HUES64 (cell line): ENCODE measurements at regions not wholly inside any gene's neighbourhood (a gene's known extent, or its start where the extent isn't known, plus 50 kb on each side); places are given as distances from the start of the nearest gene placed in this dataset.

Experiments used
- H3K27ac ChIP-seq: 2 replicates; pipeline ENCODE4 v1.7.0; 2013; ENCODE audit warnings: low read depth, low read length, inconsistent platforms
- H3K27me3 ChIP-seq: 2 replicates; pipeline ENCODE4 v1.6.1; 2013; ENCODE audit warnings: mild to moderate bottlenecking, low read length; ENCODE audit not compliant: insufficient read depth
- H3K36me3 ChIP-seq: 2 replicates; pipeline ENCODE4 v1.6.1; 2013; ENCODE audit warnings: mild to moderate bottlenecking, low read length; ENCODE audit not compliant: insufficient read depth
- H3K4me1 ChIP-seq: 2 replicates; pipeline ENCODE4 v1.6.1; 2013; ENCODE audit warnings: mild to moderate bottlenecking, low read length, moderate library complexity; ENCODE audit not compliant: insufficient read depth
- H3K4me3 ChIP-seq: 2 replicates; pipeline ENCODE4 v1.5.1; 2013; ENCODE audit warnings: mild to moderate bottlenecking, low read length, moderate library complexity
- H3K9ac ChIP-seq: 2 replicates; pipeline ENCODE4 v1.6.1; 2013; ENCODE audit warnings: mild to moderate bottlenecking, low read depth, low read length
- H3K9me3 ChIP-seq: 2 replicates; pipeline ENCODE4 v1.6.1; 2013; ENCODE audit warnings: low read depth, low read length; ENCODE audit not compliant: insufficient read depth
- WGBS: fragments of 150-250, 120-280 bp; methylation state at CpG from one replicate; pipeline ENCODE4 v1.1.7; 2013; ENCODE audit warnings: missing lambda C conversion rate; 5-methylcytosine and 5-hydroxymethylcytosine counted together

GRCh38 chr4:14008494-14008893, 381.0 kb upstream of the BOD1L1 start:
- H3K4me1 ChIP-seq: no peaks in the 10 kb centered on the region
- H3K27ac ChIP-seq: no peak overlapping the region
- 84% methylated on average over 3 of the region's 3 CpGs for WGBS
- peaks cover 7% of the 10 kb centered on the region; the same call in 1 of the 2 replicates for H3K9me3 ChIP-seq
- no peaks in the 10 kb centered on the region for H3K36me3 ChIP-seq
- no peak overlapping the region for H3K9ac ChIP-seq
- no peak overlapping the region for H3K4me3 ChIP-seq
- no peaks in the 10 kb centered on the region for H3K27me3 ChIP-seq

GRCh38 chr4:14018191-14018853, 390.8 kb upstream of the BOD1L1 start:
- WGBS: 92% methylated on average over 5 of the region's 5 CpGs
- no peak overlapping the region for H3K9ac ChIP-seq
- no peaks in the 10 kb centered on the region for H3K4me1 ChIP-seq
- H3K27me3 ChIP-seq: no peaks in the 10 kb centered on the region
- H3K9me3 ChIP-seq: peaks cover 5% of the 10 kb centered on the region
- no peak overlapping the region for H3K27ac ChIP-seq
- no peaks in the 10 kb centered on the region for H3K36me3 ChIP-seq
- no peak overlapping the region for H3K4me3 ChIP-seq

GRCh38 chr4:14022456-14022855, 394.9 kb upstream of the BOD1L1 start:
- WGBS: 39% methylated on average over 1 of the region's 1 CpG

DNA sequence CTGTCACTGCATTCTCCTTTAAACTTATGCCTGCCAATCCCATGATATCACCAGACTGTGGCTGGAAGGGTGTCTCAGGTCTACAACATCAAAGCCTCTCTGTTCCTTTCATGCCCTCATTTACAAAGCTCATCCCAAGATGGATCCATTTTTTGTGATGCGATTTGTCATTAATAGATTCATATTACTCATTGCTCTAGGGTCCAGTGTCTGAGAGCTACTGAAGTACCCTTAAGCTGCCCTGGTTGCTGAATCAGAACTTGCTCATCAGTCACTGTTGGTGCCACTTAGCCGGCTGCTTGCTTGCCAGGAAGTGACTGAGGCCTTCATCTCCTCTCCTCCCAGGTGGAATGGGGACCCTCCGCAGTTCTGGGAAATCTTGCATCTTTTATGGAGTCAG, 395.5 kb upstream of the BOD1L1 start:
- Histone ChIP-seq H3K27ac (no peak overlapping the region), H3K9ac (no peak overlapping the region), H3K4me1 (no peaks in the 10 kb centered on the region), H3K27me3 (no peaks in the 10 kb centered on the region), H3K9me3 (no peaks in the 10 kb centered on the region), H3K4me3 (no peak overlapping the region), H3K36me3 (no peaks in the 10 kb centered on the region)
- 94% methylated on average over 3 of the region's 3 CpGs for WGBS

More at GRCh38 chr4:14022456-14022855, 394.9 kb upstream of the BOD1L1 start:
- H3K4me3 ChIP-seq: no peak overlapping the region
- no peak overlapping the region for H3K9ac ChIP-seq
- no peaks in the 10 kb centered on the region for H3K36me3 ChIP-seq
- no peaks in the 10 kb centered on the region for H3K9me3 ChIP-seq
- H3K27me3 ChIP-seq: no peaks in the 10 kb centered on the region
- H3K4me1 ChIP-seq: no peaks in the 10 kb centered on the region
- no peak overlapping the region for H3K27ac ChIP-seq

- Histone ChIP-seq H3K9ac (no peak overlapping the region), H3K27me3 (no peaks in the 10 kb centered on the region), H3K36me3 (no peaks in the 10 kb centered on the region), H3K4me3 (no peak overlapping the region), H3K4me1 (peaks cover 3% of the 10 kb centered on the region; the same call in 1 of the 2 replicates), H3K9me3 (no peaks in the 10 kb centered on the region), H3K27ac (no peak overlapping the region)
- 94% methylated on average over 1 of the region's 1 CpG for WGBS
Measured at GRCh38 chr4:14023896-14024295, 396.4 kb upstream of the BOD1L1 start.

- H3K9ac ChIP-seq: no peak overlapping the region
- no peaks in the 10 kb centered on the region for H3K36me3 ChIP-seq
- H3K27me3 ChIP-seq: no peaks in the 10 kb centered on the region
- peaks cover 5% of the 10 kb centered on the region; the same call in 1 of the 2 replicates for H3K4me1 ChIP-seq
- no peaks in the 10 kb centered on the region for H3K9me3 ChIP-seq
- H3K27ac ChIP-seq: no peak overlapping the region
- WGBS: 93% methylated on average over 4 of the region's 5 CpGs
- no peak overlapping the region for H3K4me3 ChIP-seq
Measured at GRCh38 chr4:14025111-14025510, 397.6 kb upstream of the BOD1L1 start.

GRCh38 chr4:14025891-14026290, 398.4 kb upstream of the BOD1L1 start:
- WGBS: 93% methylated on average over 5 of the region's 5 CpGs

GRCh38 chr4:14028862-14029261, 401.3 kb upstream of the BOD1L1 start:
- H3K36me3 ChIP-seq: no peaks in the 10 kb centered on the region
- H3K4me3 ChIP-seq: no peak overlapping the region
- WGBS: 86% methylated on average over 11 of the region's 11 CpGs
- H3K27ac ChIP-seq: no peak overlapping the region
- no peaks in the 10 kb centered on the region for H3K27me3 ChIP-seq
- H3K9ac ChIP-seq: no peak overlapping the region
- H3K9me3 ChIP-seq: no peaks in the 10 kb centered on the region
- H3K4me1 ChIP-seq: peaks cover 5% of the 10 kb centered on the region; the same call in 1 of the 2 replicates

More at GRCh38 chr4:14025891-14026290, 398.4 kb upstream of the BOD1L1 start:
- H3K4me3 ChIP-seq: no peak overlapping the region
- H3K9me3 ChIP-seq: no peaks in the 10 kb centered on the region
- no peak overlapping the region for H3K9ac ChIP-seq
- H3K27ac ChIP-seq: no peak overlapping the region
- no peaks in the 10 kb centered on the region for H3K27me3 ChIP-seq
- H3K4me1 ChIP-seq: peaks cover 5% of the 10 kb centered on the region; the same call in 1 of the 2 replicates
- H3K36me3 ChIP-seq: no peaks in the 10 kb centered on the region

GRCh38 chr4:14035076-14035475, 407.6 kb upstream of the BOD1L1 start:
- Histone ChIP-seq H3K4me1 (peaks cover 7% of the 10 kb centered on the region; the same call in 1 of the 2 replicates), H3K4me3 (no peak overlapping the region), H3K27ac (no peak overlapping the region), H3K27me3 (no peaks in the 10 kb centered on the region), H3K9me3 (no peaks in the 10 kb centered on the region), H3K36me3 (no peaks in the 10 kb centered on the region), H3K9ac (no peak overlapping the region)
- 77% methylated on average over 1 of the region's 2 CpGs for WGBS

DNA sequence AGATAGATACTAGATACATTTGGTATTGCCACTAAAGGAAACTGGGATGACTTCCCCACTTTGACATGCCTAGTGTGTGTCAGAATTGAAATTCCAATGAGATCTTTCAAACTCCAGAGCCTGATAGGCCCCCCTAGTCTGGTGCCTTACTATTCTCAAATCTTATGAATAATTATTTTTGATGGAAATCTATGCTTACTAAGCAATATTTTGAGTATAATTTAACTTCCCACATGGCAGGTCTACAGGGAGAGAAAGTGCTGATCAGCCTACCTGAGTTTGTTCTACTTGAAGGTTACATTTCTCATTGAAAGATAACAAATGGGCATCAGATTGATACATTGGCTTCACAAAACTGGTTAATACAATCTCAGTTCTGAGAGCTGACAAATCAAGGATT, 415.7 kb upstream of the BOD1L1 start:
- H3K36me3 ChIP-seq: no peaks in the 10 kb centered on the region
- H3K27me3 ChIP-seq: no peaks in the 10 kb centered on the region
- no peaks in the 10 kb centered on the region for H3K4me1 ChIP-seq
- H3K4me3 ChIP-seq: no peak overlapping the region
- no peak overlapping the region for H3K27ac ChIP-seq
- H3K9me3 ChIP-seq: no peaks in the 10 kb centered on the region
- no peak overlapping the region for H3K9ac ChIP-seq

- Histone ChIP-seq H3K4me1 (no peaks in the 10 kb centered on the region), H3K4me3 (no peak overlapping the region), H3K9ac (no peak overlapping the region), H3K9me3 (no peaks in the 10 kb centered on the region), H3K27me3 (no peaks in the 10 kb centered on the region), H3K27ac (no peak overlapping the region), H3K36me3 (no peaks in the 10 kb centered on the region)
Measured at GRCh38 chr4:14046642-14047041, 419.1 kb upstream of the BOD1L1 start.

GRCh38 chr4:14047840-14048239, 420.3 kb upstream of the BOD1L1 start:
- no peak overlapping the region for H3K27ac ChIP-seq
- no peaks in the 10 kb centered on the region for H3K36me3 ChIP-seq
- no peak overlapping the region for H3K4me3 ChIP-seq
- no peaks in the 10 kb centered on the region for H3K4me1 ChIP-seq
- 95% methylated on average over 1 of the region's 1 CpG for WGBS
- H3K27me3 ChIP-seq: no peaks in the 10 kb centered on the region
- no peak overlapping the region for H3K9ac ChIP-seq
- no peaks in the 10 kb centered on the region for H3K9me3 ChIP-seq
